Keratinocyte (primary cell): ENCODE measurements at regions not wholly inside any gene's neighbourhood (a gene's known extent, or its start where the extent isn't known, plus 50 kb on each side); places are given as distances from the start of the nearest gene placed in this dataset.

Source experiments
- EZH2 ChIP-seq: IDR thresholded peaks from one replicate; pipeline ENCODE4 v1.6.1; 2012; ENCODE audit warnings: inconsistent platforms, mild to moderate bottlenecking, low read length, moderate library complexity
- TF ChIP-seq, protein P1 (sequence below), 3 experiments: IDR thresholded peaks in 1 of 3; conservative IDR thresholded peaks in 1 of 3; optimal IDR thresholded peaks in 1 of 3; 2 replicates in 2 of 3; 3 replicates in 1 of 3; pipeline versions ENCODE3 to v1.5.1; 2011; ENCODE audit warnings: low read length in 3 of 3, mild to moderate bottlenecking in 3 of 3, moderate library complexity in 2 of 3, control low read depth in 1 of 3, inconsistent platforms in 1 of 3; ENCODE audit not compliant: insufficient read depth in 2 of 3; ENCODE audit errors: extremely low read depth in 1 of 3

DNA sequence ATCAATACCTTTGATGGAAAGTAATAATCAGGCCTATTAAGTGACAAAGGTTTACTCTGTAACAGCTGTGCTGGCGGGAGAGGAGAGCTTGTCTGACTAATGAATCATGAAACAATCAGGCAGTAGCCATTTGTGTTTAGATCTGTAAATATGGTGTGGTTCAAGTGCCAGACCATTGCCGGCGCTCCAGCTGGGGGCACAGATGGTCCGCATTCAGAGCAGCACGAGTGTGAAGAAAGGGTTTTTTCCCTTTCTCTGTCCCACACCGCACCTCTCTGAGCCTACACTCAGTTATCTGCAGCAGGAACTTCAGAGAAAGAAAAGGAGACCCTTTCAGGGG is 111.3 kb upstream of the PAQR3 start:
- TF ChIP-seq, protein P1, sequence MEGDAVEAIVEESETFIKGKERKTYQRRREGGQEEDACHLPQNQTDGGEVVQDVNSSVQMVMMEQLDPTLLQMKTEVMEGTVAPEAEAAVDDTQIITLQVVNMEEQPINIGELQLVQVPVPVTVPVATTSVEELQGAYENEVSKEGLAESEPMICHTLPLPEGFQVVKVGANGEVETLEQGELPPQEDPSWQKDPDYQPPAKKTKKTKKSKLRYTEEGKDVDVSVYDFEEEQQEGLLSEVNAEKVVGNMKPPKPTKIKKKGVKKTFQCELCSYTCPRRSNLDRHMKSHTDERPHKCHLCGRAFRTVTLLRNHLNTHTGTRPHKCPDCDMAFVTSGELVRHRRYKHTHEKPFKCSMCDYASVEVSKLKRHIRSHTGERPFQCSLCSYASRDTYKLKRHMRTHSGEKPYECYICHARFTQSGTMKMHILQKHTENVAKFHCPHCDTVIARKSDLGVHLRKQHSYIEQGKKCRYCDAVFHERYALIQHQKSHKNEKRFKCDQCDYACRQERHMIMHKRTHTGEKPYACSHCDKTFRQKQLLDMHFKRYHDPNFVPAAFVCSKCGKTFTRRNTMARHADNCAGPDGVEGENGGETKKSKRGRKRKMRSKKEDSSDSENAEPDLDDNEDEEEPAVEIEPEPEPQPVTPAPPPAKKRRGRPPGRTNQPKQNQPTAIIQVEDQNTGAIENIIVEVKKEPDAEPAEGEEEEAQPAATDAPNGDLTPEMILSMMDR (optimal IDR thresholded peaks at IDR 0.05 in 1 of 3, IDR thresholded peaks at IDR 0.05 in 1 of 3, conservative IDR thresholded peaks at IDR 0.05 in 1 of 3; ENCODE audit: extremely low read depth in 1 of 3, insufficient read depth in 2 of 3, low read length in 3 of 3), result no peak
- TF ChIP-seq EZH2, result no peak
